GM19351 (cell line): ENCODE measurements at regions not wholly inside any gene's neighbourhood (a gene's known extent, or its start where the extent isn't known, plus 50 kb on each side); places are given as distances from the start of the nearest gene placed in this dataset.

ENCODE experiments used
- ATAC-seq: cut with Tn5 transposase; IDR thresholded peaks from one replicate; pipeline ENCODE4 v1.9.1; 2021; ENCODE audit warnings: mild to moderate bottlenecking, moderate library complexity; ENCODE audit not compliant: unreplicated experiment

DNA sequence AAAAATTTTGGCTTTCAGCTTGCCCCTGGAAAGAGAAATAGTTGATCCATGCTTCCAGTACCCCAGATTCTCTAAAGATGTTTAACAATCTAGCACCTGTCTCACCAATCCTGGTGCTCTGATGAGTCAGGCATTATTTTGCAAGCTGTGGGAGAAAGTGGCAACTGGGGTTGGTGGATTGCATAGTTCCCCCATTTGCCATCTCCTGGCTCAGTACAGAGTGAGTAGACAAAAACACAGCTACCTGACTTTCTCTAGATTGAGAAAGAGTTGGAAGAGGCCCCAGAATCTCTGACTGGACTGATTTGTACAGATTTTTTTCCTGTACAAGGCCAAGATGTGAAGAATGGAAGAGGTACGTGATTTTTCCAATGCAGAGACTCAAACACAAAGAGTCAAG lies 75.1 kb upstream of the NEGR1 start:
- ATAC-seq, result no peak

DNA sequence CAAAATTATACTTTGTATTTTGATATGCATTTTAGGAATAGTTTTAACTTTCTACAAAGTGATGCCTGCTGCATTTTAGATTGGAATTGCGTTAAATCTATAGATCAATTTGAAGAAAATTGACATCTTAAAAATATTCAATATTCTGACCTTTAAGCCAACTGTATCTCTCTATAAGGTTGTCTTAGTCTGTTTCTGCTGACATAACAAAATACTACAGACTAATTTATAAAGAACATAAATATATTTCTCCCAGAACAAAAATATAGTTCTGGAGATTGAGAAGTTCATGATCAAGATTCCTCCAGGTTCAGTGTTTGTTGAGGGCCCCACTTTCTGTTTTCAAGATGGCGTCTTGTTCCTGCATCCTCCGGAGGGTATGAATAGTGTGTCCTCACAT lies 73.6 kb upstream of the NEGR1 start:
- no peak for ATAC-seq

DNA sequence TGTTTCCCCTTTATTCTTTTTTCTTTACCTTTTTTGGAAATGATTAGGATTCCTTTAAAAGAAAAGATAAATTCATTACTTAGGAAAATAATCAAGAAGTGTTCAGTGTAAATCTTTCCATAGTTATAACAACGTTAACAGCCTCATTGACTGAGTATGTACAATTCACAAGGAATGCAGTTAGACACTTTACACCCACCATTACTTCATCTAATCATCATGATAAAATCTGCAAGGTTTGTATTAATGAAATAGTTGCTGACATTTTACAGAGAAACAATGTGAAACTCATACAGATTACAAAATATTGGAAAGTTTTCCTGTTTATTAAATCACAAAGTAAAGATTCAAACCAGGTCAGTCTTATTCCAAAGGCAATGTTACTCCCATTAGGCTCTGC lies 59.3 kb upstream of the NEGR1 start:
- ATAC-seq, result no peak

DNA sequence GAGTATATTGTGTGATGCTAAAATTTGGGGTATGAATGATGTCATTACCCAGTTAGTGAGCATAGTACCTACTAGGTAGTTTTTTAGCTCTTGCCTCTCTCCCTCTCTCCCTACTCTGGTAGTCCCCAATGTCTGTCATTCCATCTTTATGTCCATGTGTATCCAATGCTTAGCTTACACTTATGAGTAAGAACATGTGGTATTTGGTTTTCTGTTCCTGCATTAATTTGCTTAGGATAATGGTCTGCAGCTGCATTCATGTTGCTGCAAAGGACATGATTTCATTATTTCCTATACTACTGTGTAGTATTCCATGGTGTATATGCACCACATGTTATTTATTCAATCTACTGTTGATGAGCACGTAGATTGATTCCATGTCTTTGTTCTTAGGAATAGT lies 54.4 kb upstream of the NEGR1 start:
- no peak for ATAC-seq
